Vagina (tissue), 2 donors: ENCODE measurements at regions not wholly inside any gene's neighbourhood (a gene's known extent, or its start where the extent isn't known, plus 50 kb on each side); places are given as distances from the start of the nearest gene placed in this dataset.

ENCODE experiments used
- CTCF ChIP-seq, 3 experiments: fragments of 450-650 bp in 2 of 3; fragments of 200-600 bp in 1 of 3; sonication (generic) in 1 of 3; IDR thresholded peaks; one replicate each; pipeline ENCODE4 v1.5.1; 2017 to 2019; ENCODE audit warnings: antibody characterized with exemption in 3 of 3, mild to moderate bottlenecking in 2 of 3, moderate library complexity in 2 of 3
- POLR2A ChIP-seq, 2 donors: fragments of 450-650 bp; IDR thresholded peaks; one replicate each; pipeline ENCODE4 v1.6.1; 2017; ENCODE audit warnings: antibody characterized with exemption in 2 of 2, mild to moderate bottlenecking in 2 of 2, moderate library complexity in 2 of 2
- POLR2AphosphoS5 ChIP-seq, 2 donors: sonication (generic); formaldehyde crosslinking; IDR thresholded peaks; one replicate each; pipeline ENCODE4 v1.9.0; 2017; ENCODE audit warnings: antibody characterized with exemption in 2 of 2, mild to moderate bottlenecking in 2 of 2, low read depth in 1 of 2; ENCODE audit not compliant: insufficient read depth in 1 of 2

- TF ChIP-seq CTCF (IDR thresholded peaks at IDR 0.05) = no peak
- no peak for TF ChIP-seq POLR2A (IDR thresholded peaks at IDR 0.05)
- TF ChIP-seq POLR2AphosphoS5 (IDR thresholded peaks at IDR 0.05; ENCODE audit: insufficient read depth in 1 of 2, low read depth in 1 of 2) = no peak
Measured at GRCh38 chr6:50524341-50524740, 189.0 kb upstream of the TFAP2D start.
